SU-DHL-6 (cell line): ENCODE measurements at regions not wholly inside any gene's neighbourhood (a gene's known extent, or its start where the extent isn't known, plus 50 kb on each side); places are given as distances from the start of the nearest gene placed in this dataset.

Source experiments
- H2AFZ ChIP-seq: fragments of 200-600 bp; sonication (generic); 2 replicates; pipeline ENCODE4 v1.6.1; 2014; ENCODE audit warnings: low read depth, mild to moderate bottlenecking, moderate library complexity, mixed read lengths, antibody characterized with exemption, low read length; ENCODE audit not compliant: severe bottlenecking
- H3F3A ChIP-seq: fragments of 200-600 bp; shearing (Covaris generic); 2 replicates; pipeline ENCODE4 v1.6.0; 2016; ENCODE audit warnings: antibody characterized with exemption, mild to moderate bottlenecking; ENCODE audit not compliant: insufficient read depth
- H3K27ac ChIP-seq: fragments of 200-600 bp; sonication (generic); 2 replicates; pipeline ENCODE4 v1.5.1; 2016; ENCODE audit warnings: low read depth, mild to moderate bottlenecking, low read length, moderate library complexity, mixed read lengths
- H3K27me3 ChIP-seq: fragments of 200-600 bp; sonication (generic), shearing (Covaris generic); 2 replicates; pipeline ENCODE4 v1.6.0; 2014; ENCODE audit warnings: mild to moderate bottlenecking, low read length
- H3K36me3 ChIP-seq: fragments of 200-600 bp; sonication (generic); 2 replicates; pipeline ENCODE4 v1.6.1; 2014; ENCODE audit warnings: mild to moderate bottlenecking, low read length, mixed read lengths
- H3K4me2 ChIP-seq: fragments of 300-600, 200-600 bp; shearing (Covaris generic), sonication (generic); 2 replicates; pipeline ENCODE4 v1.6.0; 2014; ENCODE audit warnings: low read length, low read depth, mild to moderate bottlenecking; ENCODE audit not compliant: poor library complexity, severe bottlenecking
- H3K4me3 ChIP-seq: fragments of 200-600 bp; sonication (generic); 2 replicates; pipeline ENCODE4 v1.5.1; 2014; ENCODE audit warnings: antibody characterized with exemption, low read length, mild to moderate bottlenecking, mixed read lengths; ENCODE audit not compliant: insufficient read depth, poor library complexity, severe bottlenecking
- H3K79me2 ChIP-seq: fragments of 200-600 bp; sonication (generic); 2 replicates; pipeline ENCODE4 v1.6.1; 2014; ENCODE audit warnings: mild to moderate bottlenecking, low read length, moderate library complexity; ENCODE audit not compliant: insufficient read depth
- H3K9ac ChIP-seq: fragments of 200-600 bp; sonication (generic); 2 replicates; pipeline ENCODE4 v1.7.0; 2014; ENCODE audit warnings: mild to moderate bottlenecking, low read length
- H3K9me2 ChIP-seq: fragments of 200-600 bp; sonication (generic); replicated peaks from 2 replicates; pipeline ENCODE4 v1.6.1; 2014; ENCODE audit warnings: low read length; ENCODE audit not compliant: insufficient read depth
- H3K9me3 ChIP-seq: fragments of 200-600 bp; sonication (generic); 2 replicates; pipeline ENCODE4 v1.6.1; 2014; ENCODE audit warnings: low read length, mixed read lengths; ENCODE audit not compliant: insufficient read depth
- H4K20me1 ChIP-seq: fragments of 200-600 bp; sonication (generic); 2 replicates; pipeline ENCODE4 v1.6.1; 2014; ENCODE audit warnings: low read depth, mild to moderate bottlenecking, antibody characterized with exemption, low read length, moderate library complexity, mixed read lengths
- CTCF ChIP-seq: fragments of 200-600 bp; sonication (generic); IDR thresholded peaks from one replicate; pipeline ENCODE4 v1.5.1; 2017; ENCODE audit warnings: antibody characterized with exemption, mild to moderate bottlenecking, low read length, moderate library complexity; ENCODE audit not compliant: insufficient read depth, poor library complexity, severe bottlenecking
- EZH2phosphoT487 ChIP-seq: fragments of 200-600 bp; sonication (generic), shearing (Covaris generic); conservative IDR thresholded peaks from 2 replicates; pipeline ENCODE4 v1.6.1; 2018; ENCODE audit warnings: mild to moderate bottlenecking, antibody characterized with exemption, low read length, moderate library complexity, mixed read lengths

- no peaks in the 10 kb centered on the region for H3K27me3 ChIP-seq
- no peak overlapping the region for H3K27ac ChIP-seq
- H3K9me2 ChIP-seq: no peaks in the 10 kb centered on the region
- no peaks in the 10 kb centered on the region for H3F3A ChIP-seq
- TF ChIP-seq EZH2phosphoT487 (no peak), CTCF (no peak)
- H3K9ac ChIP-seq: no peak overlapping the region
- no peak overlapping the region for H2AFZ ChIP-seq
- H3K9me3 ChIP-seq: no peaks in the 10 kb centered on the region
- no peaks in the 10 kb centered on the region for H4K20me1 ChIP-seq
- H3K79me2 ChIP-seq: no peaks in the 10 kb centered on the region
- no peaks in the 10 kb centered on the region for H3K36me3 ChIP-seq
- H3K4me3 ChIP-seq: no peak overlapping the region
- H3K4me2 ChIP-seq: no peak overlapping the region
Measured at GRCh38 chr5:174386846-174387245, 337.5 kb upstream of the MSX2 start.

GRCh38 chr5:174387448-174387847 lies 336.9 kb upstream of the MSX2 start:
- TF ChIP-seq CTCF: no peak
- no peak for TF ChIP-seq EZH2phosphoT487
- no peaks in the 10 kb centered on the region for H3K36me3 ChIP-seq
- H3F3A ChIP-seq: no peaks in the 10 kb centered on the region
- no peak overlapping the region for H3K27ac ChIP-seq
- H3K4me3 ChIP-seq: no peak overlapping the region
- H3K9me3 ChIP-seq: no peaks in the 10 kb centered on the region
- no peaks in the 10 kb centered on the region for H3K27me3 ChIP-seq
- H3K79me2 ChIP-seq: no peaks in the 10 kb centered on the region
- no peak overlapping the region for H2AFZ ChIP-seq
- no peaks in the 10 kb centered on the region for H3K9me2 ChIP-seq
- no peak overlapping the region for H3K4me2 ChIP-seq
- no peak overlapping the region for H3K9ac ChIP-seq
- H4K20me1 ChIP-seq: no peaks in the 10 kb centered on the region

- no peaks in the 10 kb centered on the region for H3K9me2 ChIP-seq
- no peaks in the 10 kb centered on the region for H3K79me2 ChIP-seq
- H4K20me1 ChIP-seq: no peaks in the 10 kb centered on the region
- TF ChIP-seq EZH2phosphoT487: no peak
- TF ChIP-seq CTCF: no peak
- H3K36me3 ChIP-seq: no peaks in the 10 kb centered on the region
- H2AFZ ChIP-seq: no peak overlapping the region
- H3K4me3 ChIP-seq: no peak overlapping the region
- H3K4me2 ChIP-seq: no peak overlapping the region
- no peak overlapping the region for H3K9ac ChIP-seq
- H3F3A ChIP-seq: no peaks in the 10 kb centered on the region
- H3K27me3 ChIP-seq: no peaks in the 10 kb centered on the region
- H3K27ac ChIP-seq: no peak overlapping the region
- no peaks in the 10 kb centered on the region for H3K9me3 ChIP-seq
Measured at GRCh38 chr5:174392892-174393291, 331.5 kb upstream of the MSX2 start.

- Histone ChIP-seq H3K27me3 (no peaks in the 10 kb centered on the region), H3K79me2 (no peaks in the 10 kb centered on the region), H3K9me2 (no peaks in the 10 kb centered on the region), H3K36me3 (no peaks in the 10 kb centered on the region), H3K9ac (no peak overlapping the region), H3K4me3 (no peak overlapping the region), H3K4me2 (no peak overlapping the region), H3F3A (no peaks in the 10 kb centered on the region), H4K20me1 (no peaks in the 10 kb centered on the region), H2AFZ (no peak overlapping the region), H3K27ac (no peak overlapping the region), H3K9me3 (no peaks in the 10 kb centered on the region)
- no peak for TF ChIP-seq EZH2phosphoT487
- no peak for TF ChIP-seq CTCF
Measured at GRCh38 chr5:174396541-174396940, 327.8 kb upstream of the MSX2 start.
